GM21381 (cell line): ENCODE measurements at regions not wholly inside any gene's neighbourhood (a gene's known extent, or its start where the extent isn't known, plus 50 kb on each side); places are given as distances from the start of the nearest gene placed in this dataset.
"Not testable (repeated sequence)": the region's sequence is repeated elsewhere in the genome, so short reads cannot be mapped to it uniquely, and the experiment has no call there.

Experiments
- ATAC-seq: cut with Tn5 transposase; IDR thresholded peaks from one replicate; pipeline ENCODE4 v1.9.1; 2021; ENCODE audit warnings: mild to moderate bottlenecking, moderate library complexity; ENCODE audit not compliant: unreplicated experiment

DNA sequence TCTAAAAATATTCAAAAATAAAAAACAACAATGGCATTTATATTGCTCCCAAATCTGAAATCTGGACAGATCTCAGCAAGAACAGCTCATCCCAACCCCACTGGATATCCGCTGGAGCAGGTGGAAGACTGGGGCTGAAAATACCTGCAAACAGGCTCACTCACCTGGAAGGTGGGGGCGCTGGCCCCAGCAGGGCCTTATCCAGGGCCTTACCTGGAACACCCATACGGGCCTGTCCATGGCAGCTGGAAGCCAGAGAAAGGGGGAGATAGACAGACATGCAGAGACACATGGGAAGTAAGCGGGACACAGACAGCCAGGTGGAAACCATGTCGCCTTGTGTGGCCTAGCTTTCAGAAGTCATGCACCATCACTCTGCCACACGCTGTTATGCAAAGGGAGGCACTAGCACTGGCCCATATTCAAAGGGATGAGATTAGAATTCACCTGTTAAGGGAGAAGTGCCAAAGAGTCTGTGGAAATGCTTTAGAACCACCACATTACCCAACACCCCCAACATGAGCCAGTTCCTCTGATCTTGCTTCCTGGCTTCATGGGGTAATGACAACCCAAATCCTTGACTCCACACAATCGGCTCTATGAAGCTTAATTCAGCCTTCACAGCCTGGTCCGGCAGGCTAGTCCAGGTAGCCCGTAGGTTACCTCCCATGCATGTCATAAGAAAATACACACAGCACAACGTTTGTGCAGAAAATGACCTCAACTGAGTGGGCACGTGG, 99.0 kb upstream of the CDYL start:
- no peak for ATAC-seq

DNA sequence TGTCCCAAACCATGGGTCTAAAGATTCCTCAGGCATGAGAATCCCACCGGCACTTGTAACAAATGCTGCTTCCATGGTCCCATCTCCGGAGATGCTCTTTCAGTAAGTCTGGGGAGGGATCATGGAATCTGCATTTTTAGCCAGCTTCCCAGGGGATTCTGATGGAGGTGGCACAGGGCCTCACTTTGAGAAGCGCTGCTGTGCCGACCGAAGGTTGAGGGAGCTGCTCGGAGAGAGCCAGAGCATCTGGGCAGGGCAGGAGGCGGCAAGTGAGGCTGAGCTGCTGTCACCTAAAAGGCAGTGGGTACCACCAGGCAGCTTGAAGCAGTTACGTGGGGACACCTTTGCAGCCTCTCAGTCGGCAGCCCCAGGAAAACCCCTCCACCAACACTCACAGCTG, 100.2 kb upstream of the CDYL start:
- no peak for ATAC-seq

DNA sequence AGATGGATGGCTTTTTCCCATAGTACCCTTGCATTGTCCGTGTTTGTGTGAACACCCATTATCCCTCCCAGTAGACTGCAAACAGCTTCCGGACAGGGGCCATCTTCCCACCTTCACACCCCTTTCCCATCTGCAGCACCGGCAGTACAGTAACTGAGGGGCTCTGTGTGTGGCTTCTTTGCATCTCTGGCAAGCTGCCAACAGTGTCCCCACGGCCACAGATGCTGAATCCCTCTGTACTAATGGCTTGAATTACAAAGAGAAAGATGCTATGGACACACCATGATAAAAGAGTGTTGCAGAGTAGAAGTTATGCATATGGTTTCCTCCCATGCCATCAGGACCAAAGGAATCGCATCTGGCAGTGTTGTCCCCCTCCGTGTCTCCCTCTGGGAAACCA, 101.1 kb upstream of the CDYL start:
- no peak for ATAC-seq

DNA sequence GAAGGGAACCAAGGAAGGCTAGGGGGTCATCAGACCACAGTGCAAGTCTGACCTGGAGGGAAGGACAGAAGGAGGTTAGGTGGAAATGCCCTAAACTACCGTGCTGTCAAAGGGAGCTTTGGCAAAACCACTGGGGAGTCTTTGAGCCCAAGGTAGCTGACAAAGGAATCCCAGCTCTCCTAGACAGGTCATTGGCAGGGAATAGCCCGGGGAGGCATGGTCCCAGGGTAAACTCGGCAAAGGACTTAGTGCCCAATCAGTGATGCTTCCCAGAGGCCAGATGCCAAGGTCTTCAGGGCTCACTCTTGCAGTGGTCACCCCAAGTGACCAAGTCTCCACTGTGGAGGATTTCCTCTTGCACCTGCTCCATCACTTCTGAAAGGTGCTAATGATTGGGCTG, 102.3 kb upstream of the CDYL start:
- no peak for ATAC-seq

DNA sequence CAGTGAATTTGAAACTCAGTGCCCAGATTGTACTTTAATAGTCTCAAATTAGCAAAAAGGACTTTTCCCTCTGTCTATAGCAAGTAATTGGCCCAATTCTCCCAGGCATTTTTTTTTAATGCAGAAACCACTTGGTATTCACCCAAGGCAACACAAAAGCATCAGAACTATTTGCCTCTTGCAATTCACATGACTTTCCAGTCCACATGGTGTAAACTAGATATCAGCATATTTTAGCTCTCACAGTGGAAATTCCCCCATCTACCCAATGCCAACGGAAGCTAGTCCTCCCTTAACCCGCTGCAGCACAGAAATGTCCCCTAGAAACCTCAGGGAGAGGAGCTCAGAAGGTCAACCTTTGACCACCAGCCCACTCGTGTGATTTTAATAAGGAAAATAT, 103.4 kb upstream of the CDYL start:
- no peak for ATAC-seq

DNA sequence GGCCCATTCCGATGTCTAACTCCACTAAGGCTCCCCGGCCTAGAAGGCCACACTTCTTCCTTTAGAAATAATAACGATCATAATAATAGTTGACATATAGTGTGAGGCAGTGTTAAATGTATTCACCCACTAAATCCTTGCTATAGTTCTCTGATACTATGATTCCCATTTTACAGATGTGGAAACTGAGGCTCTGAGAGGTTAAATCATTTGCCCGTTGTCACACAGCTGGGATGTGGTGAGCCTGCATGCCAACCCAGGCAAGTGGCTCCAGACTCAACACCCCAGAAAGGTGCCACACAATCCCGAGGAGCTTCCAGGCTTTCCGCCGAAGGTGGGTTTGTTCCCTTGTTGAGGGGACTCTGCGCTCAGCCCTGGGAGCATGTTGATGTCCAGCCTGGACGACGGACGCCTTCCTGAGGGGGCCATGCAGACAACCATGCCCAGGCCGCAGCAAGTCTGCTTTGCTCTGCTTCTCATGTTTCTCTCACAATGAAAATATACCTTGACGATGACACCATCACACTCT, 104.6 kb upstream of the CDYL start:
- no peak for ATAC-seq

DNA sequence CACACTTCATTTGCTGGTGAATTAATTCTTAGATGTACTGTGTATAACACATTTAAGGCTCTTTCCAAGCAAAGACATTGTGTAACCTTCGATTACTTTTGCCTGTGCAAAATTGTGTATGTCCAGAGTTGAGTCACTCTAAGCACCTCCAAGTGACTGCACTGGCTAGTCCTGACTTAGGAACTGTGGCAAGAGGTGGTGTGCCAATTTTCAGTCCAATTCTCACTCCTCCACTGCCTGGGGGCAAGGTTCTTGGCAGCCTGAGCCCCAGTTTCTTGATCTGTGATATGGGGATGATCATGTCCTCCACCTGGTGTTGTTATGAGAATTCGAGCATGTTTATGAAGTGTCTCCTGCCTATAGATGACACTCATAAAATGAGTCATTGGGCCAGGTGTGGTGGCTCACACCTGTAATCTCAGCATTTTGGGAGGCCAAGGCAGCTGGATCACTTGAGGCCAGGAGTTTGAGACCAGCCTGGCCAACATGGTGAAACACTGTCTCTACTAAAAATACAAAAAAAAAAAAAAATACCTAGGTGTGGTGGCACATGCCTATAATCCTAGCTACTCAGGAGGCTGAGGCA, 105.3 kb upstream of the CDYL start:
- ATAC-seq: no peak

DNA sequence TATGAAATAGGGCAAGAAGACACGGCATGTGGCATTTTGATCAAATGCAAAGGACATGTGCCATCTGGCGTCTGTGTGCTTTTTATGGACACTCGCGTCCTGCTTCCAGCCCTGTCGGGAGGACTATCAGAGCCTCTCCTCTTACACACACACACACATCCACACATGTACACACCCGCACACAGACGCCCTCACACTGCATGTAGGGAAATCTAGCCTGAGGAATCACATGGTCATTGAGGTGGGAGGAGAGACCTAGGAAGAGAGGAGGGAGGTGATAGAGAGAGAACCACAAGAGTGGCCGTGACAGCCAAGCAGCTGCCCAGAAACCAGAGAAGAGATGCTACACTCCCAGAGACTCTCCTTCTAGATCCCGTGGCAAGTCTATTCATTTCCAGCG, 105.9 kb upstream of the CDYL start:
- no peak for ATAC-seq

DNA sequence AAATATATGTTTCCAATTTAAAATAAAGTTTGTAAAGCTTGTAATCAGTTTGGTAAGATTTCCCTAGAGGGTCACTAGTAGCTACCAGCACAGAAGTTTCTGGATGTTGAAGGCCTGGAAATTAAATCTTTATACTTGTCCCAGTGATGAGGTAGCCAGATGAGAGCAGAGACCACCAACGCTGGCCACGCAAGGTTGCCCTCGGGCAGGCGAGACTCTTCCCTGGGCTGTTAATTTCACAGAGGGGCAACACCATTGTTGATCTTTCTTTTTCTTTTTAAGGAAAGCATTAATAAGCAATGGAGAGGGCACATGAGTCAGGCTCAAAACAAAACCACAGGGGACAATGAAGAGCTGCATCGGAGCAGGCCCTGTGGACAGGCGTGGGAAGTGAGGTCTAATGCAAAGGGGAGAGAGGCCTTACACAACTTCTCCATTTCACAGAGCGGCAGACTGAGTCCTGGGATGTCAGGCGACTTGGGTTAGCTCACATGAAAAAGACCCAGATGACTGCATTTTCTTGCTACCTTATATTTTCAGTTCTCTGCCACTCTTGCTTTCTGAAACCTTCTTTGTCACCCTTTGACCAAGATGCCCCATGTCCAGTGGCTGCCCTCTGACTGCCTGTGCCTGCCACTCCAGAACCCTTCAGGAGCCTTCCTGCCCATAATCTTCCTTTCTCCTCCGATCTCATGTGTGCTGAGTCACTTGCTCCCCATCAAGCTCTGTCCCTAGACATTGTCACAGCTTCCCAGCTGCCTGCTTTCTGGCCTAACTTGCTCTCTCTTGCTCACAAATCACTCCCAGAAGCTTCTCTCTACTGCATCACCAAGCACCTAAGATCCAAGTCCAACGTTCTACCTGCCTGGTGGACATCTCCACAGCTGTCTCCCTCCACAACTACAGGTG, 107.7 kb upstream of the CDYL start:
- no peak for ATAC-seq

DNA sequence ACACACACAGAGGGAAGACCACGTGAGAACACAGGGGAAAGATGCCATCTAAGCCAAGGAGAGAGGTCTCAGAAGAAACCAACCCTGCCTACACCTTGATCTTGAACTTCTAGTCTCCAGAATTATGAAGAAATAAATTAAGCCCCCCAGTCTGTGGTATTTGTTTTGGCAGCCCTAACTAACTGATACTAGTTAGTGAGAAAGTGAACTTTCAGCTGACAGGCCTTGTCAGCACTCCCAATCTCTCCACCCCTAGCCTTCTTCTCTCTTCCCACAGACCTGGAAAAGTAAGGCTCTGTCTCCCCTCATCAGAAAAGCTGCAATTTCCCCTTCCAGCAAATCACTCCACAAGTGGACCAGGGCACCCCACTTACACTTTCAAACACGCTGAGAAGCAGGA, 108.6 kb upstream of the CDYL start:
- ATAC-seq: no peak

DNA sequence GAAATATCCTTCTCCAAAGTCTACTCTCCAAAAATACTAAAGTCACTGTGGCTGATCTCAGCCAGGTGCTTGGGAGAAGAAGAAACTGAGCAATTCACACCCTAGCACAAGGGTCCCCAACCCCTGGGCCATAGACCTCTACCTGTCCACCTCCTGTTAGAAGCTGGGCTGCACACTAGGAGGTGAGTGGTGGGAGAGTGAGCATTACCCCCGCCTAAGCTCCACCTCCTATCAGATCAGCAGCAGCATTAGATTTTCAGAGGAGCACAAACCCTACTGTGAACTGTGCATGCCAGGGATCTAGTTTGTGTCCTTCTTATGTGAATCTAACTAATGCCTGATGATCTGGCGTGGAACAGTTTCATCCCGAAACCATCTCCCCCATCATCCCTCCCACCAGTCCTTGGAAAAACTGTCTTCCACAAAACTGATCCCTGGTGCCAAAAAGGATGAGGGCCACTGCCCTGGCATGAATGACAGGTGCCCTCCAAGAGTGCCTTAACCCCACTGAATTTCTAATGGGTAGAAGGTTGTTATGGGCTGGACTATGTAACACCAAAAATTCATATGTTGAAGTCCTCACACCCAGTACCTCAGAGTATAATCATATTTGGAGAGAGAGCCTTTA, 109.2 kb upstream of the CDYL start:
- ATAC-seq: no peak

DNA sequence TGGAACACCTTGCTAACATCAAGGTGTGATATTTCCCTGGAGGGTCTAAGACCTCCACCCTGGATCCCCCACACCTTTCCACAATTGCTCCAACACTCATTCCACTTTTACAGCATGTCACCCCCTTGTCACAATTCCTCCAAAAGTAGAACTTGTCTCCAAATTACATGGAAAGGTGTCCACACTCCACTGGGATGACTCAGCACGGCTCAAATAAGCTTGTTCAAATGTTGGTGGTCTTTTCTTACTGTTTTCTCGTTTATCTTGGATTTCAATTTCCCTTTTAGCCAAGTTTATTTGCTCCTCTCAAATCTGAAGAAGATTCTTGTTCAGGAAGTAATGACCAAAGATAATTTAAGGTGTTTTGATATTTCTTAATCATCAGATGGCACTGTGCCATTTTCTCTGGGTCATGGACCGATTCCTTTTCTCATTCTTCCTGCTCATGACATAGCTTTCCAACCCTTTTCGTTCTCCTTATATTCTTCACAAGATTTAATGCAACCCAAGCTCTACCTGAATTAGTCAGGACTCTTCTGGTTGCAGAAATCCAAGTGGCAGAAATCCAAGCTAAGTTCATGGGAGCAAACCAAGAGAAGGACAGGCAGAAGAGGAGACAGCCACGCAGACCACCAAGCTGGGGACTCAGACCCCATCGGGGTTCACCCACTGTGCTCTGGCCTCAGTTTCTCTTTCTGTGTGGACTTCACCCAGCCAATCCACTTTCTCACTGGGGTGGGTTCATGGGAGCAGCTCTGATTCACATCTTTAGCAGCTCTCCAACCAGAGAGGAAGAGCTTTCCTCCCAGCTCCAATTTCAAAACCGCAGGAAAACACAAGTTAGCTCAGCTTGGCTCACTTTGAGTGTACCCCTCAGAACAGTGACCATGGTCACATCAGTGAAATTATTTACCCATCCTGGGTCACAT, 110.5 kb upstream of the CDYL start:
- no peak for ATAC-seq

DNA sequence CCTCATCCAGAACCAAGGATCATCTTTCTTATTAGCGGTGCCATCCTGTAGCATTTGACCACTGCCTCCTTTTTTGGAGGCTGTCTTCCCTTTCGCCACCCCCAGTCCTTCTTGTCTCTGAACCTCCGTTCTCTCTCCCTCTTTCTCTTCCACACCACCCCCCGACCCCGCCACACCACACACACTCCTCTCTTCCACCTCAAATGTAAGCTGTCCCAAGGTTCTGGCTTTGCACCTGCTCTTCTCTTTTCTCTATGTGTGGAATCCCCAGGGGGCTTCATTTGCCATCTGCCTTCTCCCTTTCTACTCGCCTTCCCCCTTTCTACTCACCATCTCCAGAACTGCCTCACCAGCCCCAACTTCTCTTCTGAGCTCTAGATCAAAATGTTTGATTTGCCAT, 111.3 kb upstream of the CDYL start:
- no peak for ATAC-seq

DNA sequence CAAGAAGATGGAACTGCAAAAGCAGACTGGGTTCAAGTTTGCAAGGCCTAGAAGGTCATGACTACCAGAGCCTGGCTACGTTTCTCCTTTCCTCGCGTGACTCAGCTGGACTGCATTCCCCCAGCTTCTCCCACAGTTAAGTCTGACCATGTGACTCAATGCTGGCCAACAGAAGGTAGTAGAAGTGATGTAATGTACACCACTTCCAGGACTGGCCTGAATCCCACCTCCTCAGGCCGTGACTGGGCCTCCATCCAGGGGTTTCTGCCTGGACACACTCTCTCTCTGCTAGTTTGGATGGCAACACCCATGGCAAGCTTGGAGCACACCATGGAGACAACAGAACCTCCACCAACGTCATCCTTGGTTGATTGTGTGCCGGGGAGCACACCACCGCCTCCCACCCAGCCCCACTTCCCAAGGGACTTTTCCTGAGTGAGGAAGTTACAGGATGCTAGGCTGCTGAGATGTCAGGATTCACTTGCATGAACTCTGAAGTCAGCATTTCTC, 112.0 kb upstream of the CDYL start:
- no peak for ATAC-seq

DNA sequence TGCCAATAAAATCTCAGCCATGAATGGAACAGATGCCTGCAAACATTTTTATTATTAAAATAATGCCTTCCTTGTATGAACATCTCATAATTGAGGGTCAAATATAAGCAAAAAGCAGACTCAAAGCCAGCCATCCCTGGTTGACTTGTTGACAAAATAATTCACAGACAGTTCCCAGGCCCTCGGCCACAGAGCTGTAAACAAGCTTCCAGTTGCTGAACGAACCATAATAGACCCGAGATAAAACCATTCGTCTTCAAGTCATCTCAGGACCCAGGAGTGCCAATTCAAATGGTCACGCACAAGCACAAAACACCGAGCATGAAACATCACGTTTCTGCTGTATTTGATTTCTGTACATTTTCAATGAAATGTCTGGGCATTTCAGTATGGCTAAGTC, 113.3 kb upstream of the CDYL start:
- no peak for ATAC-seq

DNA sequence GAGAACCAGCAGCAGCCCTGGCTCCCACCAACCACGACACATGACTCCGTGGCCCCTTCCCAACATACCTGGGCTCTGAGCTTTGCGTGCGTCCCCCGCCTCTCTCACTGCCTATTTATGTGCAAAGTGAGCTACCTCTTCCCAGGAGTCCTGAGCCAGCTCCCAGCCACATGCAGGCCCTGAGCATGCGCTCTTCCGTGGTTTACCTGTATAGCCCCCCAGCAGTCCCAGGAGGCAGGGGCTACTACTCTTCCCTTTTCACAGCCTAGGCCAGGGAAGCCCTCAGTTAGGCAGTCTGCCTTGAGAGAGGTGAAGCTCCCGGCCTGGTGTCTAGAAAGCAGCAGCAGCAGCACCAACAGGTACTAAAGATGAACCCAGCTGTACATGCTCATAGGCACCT, 114.8 kb upstream of the CDYL start:
- ATAC-seq: no peak

DNA sequence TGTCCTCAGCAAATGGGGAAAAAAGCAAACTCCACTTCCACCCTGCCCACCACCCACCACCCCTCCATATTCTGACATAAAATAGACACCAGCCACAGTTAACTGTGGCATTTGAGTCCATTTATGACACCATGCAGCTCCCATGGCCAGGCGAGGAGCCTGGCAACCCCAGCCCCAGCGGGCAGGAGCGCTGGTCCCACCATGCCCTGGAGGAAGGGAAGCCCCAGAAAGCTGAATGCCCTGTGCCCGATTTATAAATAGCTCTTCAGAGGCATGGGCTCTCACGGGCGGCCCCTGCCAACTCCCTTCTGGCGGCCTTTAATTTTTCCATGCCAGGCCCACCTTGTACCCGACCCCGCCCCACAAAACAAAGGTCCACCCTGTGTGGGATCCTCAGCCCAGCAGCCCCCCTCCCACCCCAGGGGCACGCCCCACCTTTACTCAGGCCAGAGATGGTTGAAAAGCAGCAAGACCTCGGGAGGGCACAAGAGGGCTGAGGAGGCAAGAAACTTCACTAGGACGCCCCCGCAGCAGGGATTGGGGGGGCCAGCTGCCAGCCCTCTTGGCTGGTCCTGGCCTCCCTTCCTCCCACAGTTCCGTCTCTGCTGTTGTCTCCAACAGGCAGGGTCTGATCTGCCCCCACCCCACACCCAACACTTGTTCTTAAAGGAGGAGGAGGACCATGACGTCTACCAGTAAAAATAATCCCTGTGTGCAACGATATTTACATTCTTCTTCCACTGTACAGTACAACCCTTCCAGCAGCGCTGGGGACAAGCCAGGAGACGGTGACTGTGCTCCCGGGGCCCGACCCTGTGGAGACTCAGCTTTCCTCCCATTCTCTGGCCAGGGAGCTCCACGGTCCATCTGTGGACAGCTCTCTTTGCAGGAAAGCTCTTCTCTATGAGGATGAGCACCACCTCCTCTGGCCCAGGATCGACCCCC, 115.6 kb upstream of the CDYL start:
- no peak for ATAC-seq

DNA sequence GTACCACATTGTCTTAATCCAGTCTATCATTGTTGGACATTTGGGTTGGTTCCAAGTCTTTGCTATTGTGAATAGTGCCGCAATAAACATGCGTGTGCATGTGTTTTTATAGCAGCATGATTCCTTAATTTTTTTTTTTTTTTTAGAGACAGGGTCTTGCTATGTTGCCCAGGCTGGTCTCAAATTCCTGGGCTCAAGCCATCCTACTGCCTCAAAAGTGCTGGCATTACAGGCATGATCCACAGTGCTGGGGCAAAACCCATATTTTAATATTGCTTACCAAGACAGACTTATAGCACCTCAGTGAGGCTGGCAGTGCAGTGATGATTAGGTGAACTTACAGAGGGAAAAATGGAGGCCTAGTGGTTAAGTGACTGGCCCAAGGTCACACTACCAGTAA, 116.5 kb upstream of the CDYL start:
- not testable (repeated sequence) for ATAC-seq

DNA sequence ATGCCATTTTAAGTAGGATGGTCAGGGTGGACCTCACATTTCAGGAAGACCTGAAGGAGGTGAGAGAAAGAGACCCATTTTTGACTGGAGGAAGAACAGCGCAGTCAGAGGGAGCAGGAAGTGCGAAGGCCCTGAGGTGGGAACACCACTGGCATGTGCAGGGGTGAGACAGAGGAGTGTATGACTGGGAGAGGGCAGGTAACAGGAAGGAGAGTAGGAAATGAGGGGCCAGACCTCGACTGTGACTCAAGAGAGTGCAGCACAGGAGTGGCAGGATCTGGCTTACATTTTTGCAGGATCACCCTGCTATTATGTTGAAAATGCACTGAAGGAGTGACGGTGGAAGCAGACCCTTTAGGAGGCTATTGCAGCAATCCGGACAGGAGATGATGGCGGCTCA, 117.7 kb upstream of the CDYL start:
- ATAC-seq: no peak
